Liver (tissue), 8 donors: ENCODE measurements at regions not wholly inside any gene's neighbourhood (a gene's known extent, or its start where the extent isn't known, plus 50 kb on each side); places are given as distances from the start of the nearest gene placed in this dataset.

Experiments
- DNase-seq: peaks from one replicate; pipeline ENCODE4 v3.0.0-alpha.2; 2017; ENCODE audit warnings: low spot score
- H3K27ac ChIP-seq, 2 donors: one replicate each; pipeline ENCODE4 v1.7.0; 2013; ENCODE audit warnings: inconsistent platforms in 2 of 2, low read length in 2 of 2, control low read depth in 1 of 2, low read depth in 1 of 2, mild to moderate bottlenecking in 1 of 2
- H3K27me3 ChIP-seq, 4 donors: one replicate each; pipeline versions ENCODE4 v1.6.1 to v1.7.0; 2013; ENCODE audit warnings: low read length in 3 of 4, inconsistent platforms in 1 of 4, mild to moderate bottlenecking in 1 of 4, moderate library complexity in 1 of 4; ENCODE audit not compliant: control insufficient read depth in 4 of 4, insufficient read depth in 4 of 4
- H3K36me3 ChIP-seq, 4 donors: one replicate each; pipeline versions ENCODE4 v1.6.1 to v1.7.0; 2013; ENCODE audit warnings: low read length in 3 of 4, mild to moderate bottlenecking in 3 of 4, low read depth in 1 of 4, moderate library complexity in 1 of 4; ENCODE audit not compliant: control insufficient read depth in 4 of 4, insufficient read depth in 3 of 4
- H3K4me1 ChIP-seq, 4 donors: one replicate each; pipeline versions ENCODE4 v1.6.1 to v1.7.0; 2013; ENCODE audit warnings: low read length in 3 of 4, mild to moderate bottlenecking in 3 of 4, moderate library complexity in 1 of 4; ENCODE audit not compliant: control insufficient read depth in 4 of 4, insufficient read depth in 4 of 4
- H3K4me3 ChIP-seq, 3 donors: one replicate each; pipeline versions ENCODE4 v1.6.1 to v1.7.0; 2013; ENCODE audit warnings: low read length in 3 of 3, control low read depth in 1 of 3, low read depth in 1 of 3, mild to moderate bottlenecking in 1 of 3
- H3K9ac ChIP-seq, 2 donors: one replicate each; pipeline ENCODE4 v1.7.0; 2013; ENCODE audit warnings: low read length in 2 of 2, mild to moderate bottlenecking in 2 of 2, moderate library complexity in 2 of 2, control low read depth in 1 of 2, low read depth in 1 of 2
- H3K9me3 ChIP-seq, 4 donors: one replicate each; pipeline versions ENCODE4 v1.6.1 to v1.7.0; 2013; ENCODE audit warnings: low read length in 3 of 4; ENCODE audit not compliant: control insufficient read depth in 4 of 4
- EGR1 ChIP-seq, 2 donors: IDR thresholded peaks; 2 replicates each; pipeline ENCODE4 v1.6.1; 2016 to 2018; ENCODE audit warnings: antibody characterized with exemption in 2 of 2, low read depth in 2 of 2
- FOXA2 ChIP-seq: IDR thresholded peaks from 2 replicates; pipeline ENCODE4 v1.6.1; 2016; ENCODE audit warnings: antibody characterized with exemption
- GABPA ChIP-seq, 2 donors: IDR thresholded peaks in 1 of 2; conservative IDR thresholded peaks in 1 of 2; 2 replicates each; pipeline ENCODE4 v1.6.1; 2016; ENCODE audit warnings: antibody characterized with exemption in 2 of 2, mild to moderate bottlenecking in 1 of 2, moderate library complexity in 1 of 2
- HNF4A ChIP-seq, 2 donors: conservative IDR thresholded peaks; 2 replicates each; pipeline ENCODE4 v1.6.1; 2016; ENCODE audit warnings: antibody characterized with exemption in 2 of 2, mild to moderate bottlenecking in 2 of 2
- HNF4G ChIP-seq: IDR thresholded peaks from 2 replicates; pipeline ENCODE4 v1.6.1; 2016; ENCODE audit warnings: antibody characterized with exemption
- JUND ChIP-seq, 2 donors: IDR thresholded peaks; 2 replicates each; pipeline ENCODE4 v1.6.1; 2016; ENCODE audit warnings: antibody characterized with exemption in 2 of 2
- NR2F2 ChIP-seq: IDR thresholded peaks from 2 replicates; pipeline ENCODE4 v1.6.1; 2016; ENCODE audit warnings: antibody characterized with exemption
- RAD21 ChIP-seq, 2 donors: IDR thresholded peaks; 2 replicates each; pipeline ENCODE4 v1.6.1; 2016; ENCODE audit warnings: antibody characterized with exemption in 2 of 2, mild to moderate bottlenecking in 2 of 2
- RXRA ChIP-seq, 2 donors: IDR thresholded peaks; 2 replicates each; pipeline ENCODE4 v1.6.1; 2017 to 2018; ENCODE audit warnings: antibody characterized with exemption in 2 of 2, mild to moderate bottlenecking in 1 of 2
- SP1 ChIP-seq: IDR thresholded peaks from 2 replicates; pipeline ENCODE4 v1.6.1; 2018; ENCODE audit warnings: antibody characterized with exemption, mild to moderate bottlenecking
- TAF1 ChIP-seq: conservative IDR thresholded peaks from 2 replicates; pipeline ENCODE4 v1.6.1; 2016; ENCODE audit warnings: antibody characterized with exemption, mild to moderate bottlenecking
- YY1 ChIP-seq: IDR thresholded peaks from 2 replicates; pipeline ENCODE4 v1.6.1; 2016; ENCODE audit warnings: antibody characterized with exemption, mild to moderate bottlenecking
- WGBS: extraction: QIAGEN DNeasy Blood & Tissue Kit; methylation state at CpG from one replicate; pipeline ENCODE4 v1.1.7; 2013; 5-methylcytosine and 5-hydroxymethylcytosine counted together
- TF ChIP-seq, protein P1 (sequence below): IDR thresholded peaks from 2 replicates; pipeline ENCODE4 v1.6.1; 2016; ENCODE audit warnings: antibody characterized with exemption, mild to moderate bottlenecking
- TF ChIP-seq, protein P2 (sequence below): fragments of 150-350 bp; IDR thresholded peaks from 2 replicates; pipeline ENCODE4 v1.5.1; 2017; ENCODE audit warnings: improper control_type of control experiment, low read depth, low read length; ENCODE audit not compliant: missing input control
- TF ChIP-seq, protein P3 (sequence below): IDR thresholded peaks from 2 replicates; pipeline ENCODE4 v1.6.1; 2016; ENCODE audit warnings: antibody characterized with exemption
- TF ChIP-seq, protein P4 (sequence below): IDR thresholded peaks from 2 replicates; pipeline ENCODE4 v1.6.1; 2016; ENCODE audit warnings: antibody characterized with exemption
- donor health status: healthy.
- donor health status: healthy.
- donor health status: healthy.
- donor health status: healthy.
- donor health status: healthy.

DNA sequence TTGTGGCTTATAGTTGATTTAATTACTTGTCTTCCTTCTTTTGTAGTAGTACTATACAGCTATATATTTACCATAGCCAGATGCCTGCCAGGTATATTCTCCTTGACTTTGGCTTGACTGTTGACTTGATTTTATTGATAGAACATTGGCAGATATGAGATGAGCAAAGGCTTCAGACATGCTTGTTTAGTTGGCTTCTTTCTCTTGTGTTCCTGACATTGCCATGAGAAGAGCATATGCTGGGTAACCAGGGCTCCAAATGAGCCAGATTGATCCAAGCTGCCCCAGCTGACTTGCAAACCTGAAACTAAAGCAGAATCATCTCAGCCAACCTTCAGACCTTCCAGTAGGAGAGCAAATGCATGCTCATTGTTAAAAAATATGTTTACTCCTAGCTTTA lies 508.1 kb upstream of the BTBD3 start (continued):
- TF ChIP-seq, protein P1, sequence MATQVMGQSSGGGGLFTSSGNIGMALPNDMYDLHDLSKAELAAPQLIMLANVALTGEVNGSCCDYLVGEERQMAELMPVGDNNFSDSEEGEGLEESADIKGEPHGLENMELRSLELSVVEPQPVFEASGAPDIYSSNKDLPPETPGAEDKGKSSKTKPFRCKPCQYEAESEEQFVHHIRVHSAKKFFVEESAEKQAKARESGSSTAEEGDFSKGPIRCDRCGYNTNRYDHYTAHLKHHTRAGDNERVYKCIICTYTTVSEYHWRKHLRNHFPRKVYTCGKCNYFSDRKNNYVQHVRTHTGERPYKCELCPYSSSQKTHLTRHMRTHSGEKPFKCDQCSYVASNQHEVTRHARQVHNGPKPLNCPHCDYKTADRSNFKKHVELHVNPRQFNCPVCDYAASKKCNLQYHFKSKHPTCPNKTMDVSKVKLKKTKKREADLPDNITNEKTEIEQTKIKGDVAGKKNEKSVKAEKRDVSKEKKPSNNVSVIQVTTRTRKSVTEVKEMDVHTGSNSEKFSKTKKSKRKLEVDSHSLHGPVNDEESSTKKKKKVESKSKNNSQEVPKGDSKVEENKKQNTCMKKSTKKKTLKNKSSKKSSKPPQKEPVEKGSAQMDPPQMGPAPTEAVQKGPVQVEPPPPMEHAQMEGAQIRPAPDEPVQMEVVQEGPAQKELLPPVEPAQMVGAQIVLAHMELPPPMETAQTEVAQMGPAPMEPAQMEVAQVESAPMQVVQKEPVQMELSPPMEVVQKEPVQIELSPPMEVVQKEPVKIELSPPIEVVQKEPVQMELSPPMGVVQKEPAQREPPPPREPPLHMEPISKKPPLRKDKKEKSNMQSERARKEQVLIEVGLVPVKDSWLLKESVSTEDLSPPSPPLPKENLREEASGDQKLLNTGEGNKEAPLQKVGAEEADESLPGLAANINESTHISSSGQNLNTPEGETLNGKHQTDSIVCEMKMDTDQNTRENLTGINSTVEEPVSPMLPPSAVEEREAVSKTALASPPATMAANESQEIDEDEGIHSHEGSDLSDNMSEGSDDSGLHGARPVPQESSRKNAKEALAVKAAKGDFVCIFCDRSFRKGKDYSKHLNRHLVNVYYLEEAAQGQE = no peak
- TF ChIP-seq RXRA (IDR thresholded peaks at IDR 0.05) = no peak
- no peak for TF ChIP-seq HNF4G

DNA sequence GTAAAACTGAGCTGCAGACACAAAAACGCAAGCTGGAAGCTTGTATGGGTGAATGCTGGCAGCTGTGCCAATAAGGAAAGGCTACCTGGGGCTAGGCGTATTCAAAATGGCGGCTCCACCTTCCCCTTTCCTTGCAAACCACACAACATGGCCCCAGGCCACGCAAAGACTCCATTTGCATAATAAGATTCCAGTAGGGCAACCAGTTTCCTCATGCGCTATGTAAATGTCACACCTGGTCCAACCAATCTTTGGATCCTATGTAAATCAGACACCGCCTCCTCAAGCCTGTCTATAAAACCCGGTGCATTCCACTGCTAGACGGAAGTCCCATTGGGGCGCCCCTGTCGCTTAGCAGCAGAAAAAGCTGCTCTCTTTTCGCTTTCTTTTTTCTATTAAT lies 505.9 kb upstream of the BTBD3 start:
- H3K4me1 ChIP-seq = no peaks in the 10 kb centered on the region
- no peak for TF ChIP-seq NR2F2
- TF ChIP-seq RAD21 (IDR thresholded peaks at IDR 0.05) = no peak
- TF ChIP-seq GABPA (IDR thresholded peaks at IDR 0.05 in 1 of 2, conservative IDR thresholded peaks at IDR 0.05 in 1 of 2) = no peak
- no peak for TF ChIP-seq TAF1
- TF ChIP-seq, protein P2, sequence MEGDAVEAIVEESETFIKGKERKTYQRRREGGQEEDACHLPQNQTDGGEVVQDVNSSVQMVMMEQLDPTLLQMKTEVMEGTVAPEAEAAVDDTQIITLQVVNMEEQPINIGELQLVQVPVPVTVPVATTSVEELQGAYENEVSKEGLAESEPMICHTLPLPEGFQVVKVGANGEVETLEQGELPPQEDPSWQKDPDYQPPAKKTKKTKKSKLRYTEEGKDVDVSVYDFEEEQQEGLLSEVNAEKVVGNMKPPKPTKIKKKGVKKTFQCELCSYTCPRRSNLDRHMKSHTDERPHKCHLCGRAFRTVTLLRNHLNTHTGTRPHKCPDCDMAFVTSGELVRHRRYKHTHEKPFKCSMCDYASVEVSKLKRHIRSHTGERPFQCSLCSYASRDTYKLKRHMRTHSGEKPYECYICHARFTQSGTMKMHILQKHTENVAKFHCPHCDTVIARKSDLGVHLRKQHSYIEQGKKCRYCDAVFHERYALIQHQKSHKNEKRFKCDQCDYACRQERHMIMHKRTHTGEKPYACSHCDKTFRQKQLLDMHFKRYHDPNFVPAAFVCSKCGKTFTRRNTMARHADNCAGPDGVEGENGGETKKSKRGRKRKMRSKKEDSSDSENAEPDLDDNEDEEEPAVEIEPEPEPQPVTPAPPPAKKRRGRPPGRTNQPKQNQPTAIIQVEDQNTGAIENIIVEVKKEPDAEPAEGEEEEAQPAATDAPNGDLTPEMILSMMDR = no peak
- TF ChIP-seq, protein P3, sequence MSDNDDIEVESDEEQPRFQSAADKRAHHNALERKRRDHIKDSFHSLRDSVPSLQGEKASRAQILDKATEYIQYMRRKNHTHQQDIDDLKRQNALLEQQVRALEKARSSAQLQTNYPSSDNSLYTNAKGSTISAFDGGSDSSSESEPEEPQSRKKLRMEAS = no peak
- no peak for TF ChIP-seq HNF4G
- no peak for TF ChIP-seq YY1
- DNase-seq = no peak
- H3K36me3 ChIP-seq = no peaks in the 10 kb centered on the region
- no peak overlapping the region for H3K4me3 ChIP-seq
- H3K27me3 ChIP-seq = peaks cover 0 to 4% (median 0%) of the 10 kb centered on the region in 4 donors
- H3K9me3 ChIP-seq = peaks cover 0 to 6% (median 1%) of the 10 kb centered on the region in 4 donors
- no peak overlapping the region for H3K27ac ChIP-seq
- H3K9ac ChIP-seq = no peak overlapping the region
- 85% methylated on average over 11 of the region's 11 CpGs for WGBS

DNA sequence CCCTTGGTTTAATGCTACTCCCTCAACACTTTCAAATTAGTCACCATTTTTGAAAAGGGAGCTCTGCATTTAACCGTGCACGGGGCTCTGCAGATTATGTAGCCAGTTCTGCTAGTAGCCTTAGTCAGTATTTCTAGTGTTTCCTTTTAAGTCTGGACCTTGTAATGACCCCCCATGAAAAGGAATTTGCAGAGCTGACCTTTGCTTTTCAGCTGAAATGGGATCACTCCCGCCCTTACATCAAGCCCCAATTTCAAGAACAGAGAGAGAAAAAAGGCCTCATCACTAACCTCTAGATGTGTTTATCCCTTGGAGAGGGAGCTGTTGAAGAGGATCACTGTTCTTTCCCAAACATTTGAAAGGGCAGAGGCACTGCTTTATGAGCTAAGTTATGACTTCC lies 490.7 kb upstream of the BTBD3 start:
- Histone ChIP-seq H3K27me3 (no peaks in the 10 kb centered on the region), H3K9ac (no peak overlapping the region), H3K36me3 (no peaks in the 10 kb centered on the region), H3K27ac (no peak overlapping the region), H3K9me3 (no peaks in the 10 kb centered on the region), H3K4me3 (no peak overlapping the region), H3K4me1 (no peaks in the 10 kb centered on the region)
- DNase-seq = no peak
- WGBS = 67% methylated on average over 3 of the region's 3 CpGs
- TF ChIP-seq SP1 = no peak
- TF ChIP-seq, protein P2 = no peak
- TF ChIP-seq, protein P1 = no peak
- TF ChIP-seq YY1 = no peak
- no peak for TF ChIP-seq HNF4G
- TF ChIP-seq HNF4A (conservative IDR thresholded peaks at IDR 0.05) = no peak
- TF ChIP-seq EGR1 (IDR thresholded peaks at IDR 0.05; ENCODE audit: low read depth in 2 of 2) = no peak
- TF ChIP-seq, protein P3 = no peak
- no peak for TF ChIP-seq FOXA2
- no peak for TF ChIP-seq JUND (IDR thresholded peaks at IDR 0.05)
- TF ChIP-seq TAF1 = no peak
- TF ChIP-seq, protein P4, sequence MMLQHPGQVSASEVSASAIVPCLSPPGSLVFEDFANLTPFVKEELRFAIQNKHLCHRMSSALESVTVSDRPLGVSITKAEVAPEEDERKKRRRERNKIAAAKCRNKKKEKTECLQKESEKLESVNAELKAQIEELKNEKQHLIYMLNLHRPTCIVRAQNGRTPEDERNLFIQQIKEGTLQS = no peak
